D721Med (cell line): ENCODE measurements at regions not wholly inside any gene's neighbourhood (a gene's known extent, or its start where the extent isn't known, plus 50 kb on each side); places are given as distances from the start of the nearest gene placed in this dataset.

Experiments used
- DNase-seq: peaks from one replicate; pipeline ENCODE4 v3.0.0; 2011; ENCODE audit warnings: low spot score; ENCODE audit not compliant: insufficient read length
- FAIRE-seq: peaks from 2 replicates; lab custom pipeline; 2011; peaks lifted over from hg19 to GRCh38; lab: Jason Lieb, UNC
- CTCF ChIP-seq: IDR thresholded peaks from 2 replicates; pipeline ENCODE4 v1.5.1; 2012; ENCODE audit warnings: mild to moderate bottlenecking, control low read depth; ENCODE audit not compliant: insufficient read depth; ENCODE audit errors: missing control alignments

DNA sequence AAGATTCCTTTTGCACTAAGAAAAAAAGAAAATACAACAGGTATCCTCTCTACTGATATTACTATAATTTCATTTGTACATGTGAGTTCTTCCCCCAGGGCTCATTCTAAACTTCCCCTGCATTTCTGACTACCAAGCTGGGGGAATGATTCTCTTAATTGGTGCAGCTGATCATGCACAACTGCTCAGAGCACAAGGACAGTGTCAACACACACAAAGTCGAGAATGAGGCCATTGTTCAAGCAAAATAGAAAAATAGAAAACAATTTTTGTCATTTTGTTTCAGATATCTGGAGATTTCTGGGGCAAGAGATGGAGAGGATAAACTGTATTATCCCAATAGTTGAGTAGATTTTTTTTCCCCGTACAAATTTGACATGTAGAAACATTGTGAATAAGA lies 236.3 kb downstream of the HAO1 start:
- DNase-seq (no peak), FAIRE-seq (no peak)
- no peak for TF ChIP-seq CTCF

DNA sequence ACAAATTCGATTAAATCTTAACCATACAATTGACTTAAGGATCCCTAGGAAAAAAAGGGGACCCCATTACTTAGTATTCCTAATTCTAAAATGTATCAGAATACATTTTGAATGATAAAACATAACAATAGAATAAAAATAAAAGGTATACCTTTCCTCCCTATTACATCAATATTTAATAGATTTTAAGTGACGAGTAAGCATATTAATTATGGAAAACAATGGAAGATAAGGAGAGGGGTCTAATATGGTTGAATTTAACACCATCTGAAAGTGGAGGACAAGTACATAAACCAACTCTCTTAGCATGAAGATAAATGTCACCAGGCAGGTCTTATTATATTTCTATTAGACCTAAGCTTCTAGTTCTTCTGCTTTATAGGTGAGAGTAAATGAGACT lies 232.1 kb downstream of the HAO1 start:
- DNase-seq (no peak), FAIRE-seq (no peak)
- no peak for TF ChIP-seq CTCF

- FAIRE-seq (no peak), DNase-seq (no peak)
- TF ChIP-seq CTCF = no peak
These were observed 231.5 kb downstream of the HAO1 start for GRCh38 chr20:7708782-7709181.

- DNase-seq = no peak
- no peak for FAIRE-seq
- TF ChIP-seq CTCF = no peak
These were observed 229.8 kb downstream of the HAO1 start for GRCh38 chr20:7710440-7710839.

- DNase-seq (no peak), FAIRE-seq (no peak)
- TF ChIP-seq CTCF = no peak
These were observed 227.6 kb downstream of the HAO1 start for GRCh38 chr20:7712661-7713060.

DNA sequence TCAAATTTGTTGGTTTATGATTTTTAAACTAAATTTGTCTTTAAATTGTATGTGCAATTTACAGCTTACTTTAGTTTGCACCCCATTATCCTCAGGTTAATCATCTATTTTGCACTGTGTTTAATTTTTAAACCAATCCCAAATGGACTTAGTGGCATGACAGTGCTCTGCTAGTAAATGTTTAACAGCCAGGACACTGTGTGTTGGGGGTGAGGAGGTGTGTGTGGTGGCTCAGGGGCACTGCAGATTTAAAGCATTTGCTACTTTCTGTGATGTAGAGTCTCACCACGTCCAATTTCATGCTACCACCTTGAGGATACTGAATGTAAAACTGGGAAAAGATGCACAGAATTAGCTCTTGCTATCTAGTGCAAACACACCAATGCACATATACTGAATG lies 225.7 kb downstream of the HAO1 start:
- DNase-seq (no peak), FAIRE-seq (no peak)
- TF ChIP-seq CTCF = no peak

DNA sequence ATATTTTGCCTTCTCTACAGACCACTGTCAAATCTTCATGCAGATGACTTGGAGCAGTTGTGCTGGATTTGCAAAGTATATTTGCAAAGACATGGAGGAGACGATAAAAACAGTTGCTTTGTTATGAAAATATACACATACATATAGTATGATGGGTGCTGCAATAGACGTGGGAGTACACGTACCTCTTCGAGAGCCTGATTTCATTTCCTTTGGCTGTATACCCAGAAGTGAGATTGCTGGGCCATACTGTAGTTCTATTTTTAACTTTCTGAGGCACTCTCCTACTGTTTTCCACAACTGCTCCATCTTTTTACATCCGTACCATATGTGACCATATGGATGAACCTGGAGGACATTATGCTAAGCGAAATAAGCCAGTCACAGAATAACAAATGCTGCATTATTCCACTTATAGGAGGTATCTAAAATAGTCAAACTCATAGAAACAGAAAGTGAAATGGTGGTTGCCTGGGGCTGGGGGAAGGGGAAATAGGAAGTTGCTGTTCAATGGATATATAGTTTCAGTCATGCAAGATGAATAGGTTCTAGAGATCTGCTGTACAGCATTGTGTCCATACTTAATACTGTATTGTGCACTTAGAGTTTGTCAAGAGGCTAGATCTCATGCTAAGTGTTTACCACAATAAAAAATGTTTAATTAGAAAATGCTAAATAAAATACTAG lies 223.8 kb downstream of the HAO1 start:
- FAIRE-seq (no peak), DNase-seq (no peak)
- TF ChIP-seq CTCF = no peak
